IPS DF 6.9 (cell line): ENCODE measurements at regions not wholly inside any gene's neighbourhood (a gene's known extent, or its start where the extent isn't known, plus 50 kb on each side); places are given as distances from the start of the nearest gene placed in this dataset.
"Not testable (repeated sequence)": the region's sequence is repeated elsewhere in the genome, so short reads cannot be mapped to it uniquely, and the experiment has no call there.

Experiments
- DNase-seq: peaks from one replicate; pipeline ENCODE4 v3.0.0-alpha.2; 2013; ENCODE audit warnings: low read depth, low spot score
- H3K27ac ChIP-seq: one replicate; pipeline ENCODE4 v1.5.1; 2013; ENCODE audit warnings: low read length, control low read depth
- H3K27me3 ChIP-seq: 2 replicates; pipeline ENCODE4 v1.6.1; 2013; ENCODE audit warnings: mild to moderate bottlenecking, low read length; ENCODE audit not compliant: control insufficient read depth, insufficient read depth
- H3K36me3 ChIP-seq: 2 replicates; pipeline ENCODE4 v1.6.1; 2013; ENCODE audit warnings: low read length; ENCODE audit not compliant: control insufficient read depth, insufficient read depth
- H3K4me1 ChIP-seq: 2 replicates; pipeline ENCODE4 v1.6.1; 2013; ENCODE audit warnings: low read length; ENCODE audit not compliant: control insufficient read depth, insufficient read depth
- H3K4me3 ChIP-seq: 2 replicates; pipeline ENCODE4 v1.5.1; 2013; ENCODE audit warnings: mild to moderate bottlenecking, low read length
- H3K9me3 ChIP-seq: 2 replicates; pipeline ENCODE4 v1.6.1; 2013; ENCODE audit warnings: low read length, inconsistent platforms; ENCODE audit not compliant: control insufficient read depth, insufficient read depth
- WGBS: extraction: QIAGEN DNeasy Blood & Tissue Kit; methylation state at CpG from one replicate; pipeline ENCODE4 v1.1.7; 2013; ENCODE audit warnings: mixed read lengths, missing lambda C conversion rate; ENCODE audit not compliant: insufficient read length, insufficient coverage; 5-methylcytosine and 5-hydroxymethylcytosine counted together

DNA sequence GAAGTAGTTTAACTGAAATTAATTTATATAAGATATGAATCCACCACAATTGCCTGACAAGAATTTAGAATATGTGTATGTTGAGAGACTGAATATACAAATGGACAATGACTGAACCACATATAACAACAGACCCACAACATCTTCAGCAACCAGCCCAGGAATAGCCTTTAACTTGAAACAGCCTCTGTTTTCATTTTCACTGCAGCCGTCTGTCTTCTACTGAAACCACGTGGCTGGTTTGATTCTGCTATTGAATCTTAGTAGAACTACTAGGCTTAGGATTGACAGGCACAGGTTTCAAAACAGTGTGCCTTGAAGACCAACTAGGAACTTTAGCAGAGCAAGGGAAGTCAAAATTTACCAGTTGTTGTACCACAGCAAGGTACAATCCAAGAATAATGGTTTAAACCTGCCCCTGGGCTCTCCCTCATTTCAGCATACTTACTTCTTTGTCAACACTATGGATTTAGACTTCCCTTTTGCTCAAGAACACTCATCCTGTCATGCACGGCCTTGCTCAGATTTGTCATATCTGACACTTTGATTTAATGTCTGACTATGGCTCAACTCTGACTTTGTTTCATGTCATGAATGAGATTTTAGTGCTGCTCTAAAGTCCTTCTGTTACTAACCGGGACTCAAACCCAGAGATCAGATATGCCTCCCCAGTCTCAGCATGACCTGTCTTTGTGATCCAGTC is 355.0 kb downstream of the KIF2B start:
- H3K4me3 ChIP-seq = no peak overlapping the region
- no peaks in the 10 kb centered on the region for H3K4me1 ChIP-seq
- no peaks in the 10 kb centered on the region for H3K36me3 ChIP-seq
- H3K9me3 ChIP-seq = no peaks in the 10 kb centered on the region
- H3K27ac ChIP-seq = no peak overlapping the region
- no peaks in the 10 kb centered on the region for H3K27me3 ChIP-seq
- DNase-seq = no peak
- no CpG with 5 or more reads among the region's 4 CpGs for WGBS

DNA sequence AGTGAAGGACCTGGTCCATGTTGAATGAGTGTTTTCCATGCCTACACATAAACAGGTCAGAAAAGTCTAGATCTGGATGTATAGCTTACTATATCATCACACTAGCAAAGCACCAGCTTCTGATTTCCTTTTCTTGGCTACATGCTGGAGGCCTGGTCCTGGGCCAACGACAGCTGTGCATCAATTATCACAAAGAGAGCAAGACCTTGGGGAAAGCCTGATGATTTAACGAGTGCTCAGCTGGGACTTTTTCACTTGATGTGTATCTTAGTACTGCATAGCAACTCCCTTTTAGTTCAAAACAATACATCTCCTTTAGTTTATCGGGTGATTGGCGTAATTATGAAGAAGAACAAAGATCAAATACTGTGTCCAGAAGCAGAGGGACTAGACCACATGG is 358.2 kb downstream of the KIF2B start:
- H3K4me1 ChIP-seq = no peaks in the 10 kb centered on the region
- H3K27me3 ChIP-seq = no peaks in the 10 kb centered on the region
- WGBS = no CpG with 5 or more reads among the region's 4 CpGs
- H3K27ac ChIP-seq = no peak overlapping the region
- H3K4me3 ChIP-seq = no peak overlapping the region
- DNase-seq = no peak
- no peaks in the 10 kb centered on the region for H3K36me3 ChIP-seq
- H3K9me3 ChIP-seq = no peaks in the 10 kb centered on the region

DNA sequence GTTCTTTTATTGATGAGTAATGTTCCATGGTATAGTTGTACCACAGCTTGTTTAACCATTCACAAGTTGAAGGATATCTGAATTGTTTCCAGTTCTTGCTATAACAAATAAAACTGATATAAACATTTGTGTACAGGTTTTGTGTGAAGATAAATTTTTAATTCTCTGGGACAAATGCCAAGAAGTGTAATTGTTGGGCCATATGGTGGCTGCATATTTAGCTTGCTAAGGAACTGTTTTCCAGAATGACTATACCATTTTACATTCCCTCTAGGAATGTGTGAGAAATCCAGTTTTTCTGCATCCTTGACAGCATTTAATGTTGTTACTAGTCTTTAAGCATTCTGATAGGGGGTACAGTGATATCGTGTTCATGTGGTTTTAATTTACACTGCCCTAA is 368.5 kb downstream of the KIF2B start:
- no CpG with 5 or more reads among the region's 1 CpG for WGBS
- H3K27me3 ChIP-seq = no peaks in the 10 kb centered on the region
- no peak for DNase-seq
- no peak overlapping the region for H3K4me3 ChIP-seq
- H3K4me1 ChIP-seq = no peaks in the 10 kb centered on the region
- H3K27ac ChIP-seq = no peak overlapping the region
- no peaks in the 10 kb centered on the region for H3K9me3 ChIP-seq
- no peaks in the 10 kb centered on the region for H3K36me3 ChIP-seq

DNA sequence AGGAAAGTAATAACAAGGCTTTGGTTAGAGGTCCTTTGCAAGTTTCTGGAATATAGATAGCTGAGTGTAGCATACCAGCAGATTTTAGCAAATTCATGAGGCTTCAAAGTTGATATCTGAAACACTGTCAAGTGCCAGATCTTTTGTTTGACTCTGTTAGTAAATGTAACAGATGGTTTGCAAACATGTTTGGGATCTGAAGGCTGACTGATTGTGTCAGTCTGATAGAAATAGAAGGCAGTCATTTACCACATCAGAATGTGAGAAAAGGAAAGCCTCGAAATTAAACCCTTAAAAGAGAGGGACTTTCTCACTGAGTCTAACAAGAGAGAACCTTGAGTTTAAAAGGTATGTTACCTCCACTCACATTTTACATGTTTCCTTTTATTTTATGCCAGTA is 371.5 kb downstream of the KIF2B start:
- no peaks in the 10 kb centered on the region for H3K36me3 ChIP-seq
- no peaks in the 10 kb centered on the region for H3K4me1 ChIP-seq
- no peaks in the 10 kb centered on the region for H3K9me3 ChIP-seq
- H3K27ac ChIP-seq = no peak overlapping the region
- H3K4me3 ChIP-seq = no peak overlapping the region
- WGBS = no CpG with 5 or more reads among the region's 1 CpG
- no peak for DNase-seq
- no peaks in the 10 kb centered on the region for H3K27me3 ChIP-seq

DNA sequence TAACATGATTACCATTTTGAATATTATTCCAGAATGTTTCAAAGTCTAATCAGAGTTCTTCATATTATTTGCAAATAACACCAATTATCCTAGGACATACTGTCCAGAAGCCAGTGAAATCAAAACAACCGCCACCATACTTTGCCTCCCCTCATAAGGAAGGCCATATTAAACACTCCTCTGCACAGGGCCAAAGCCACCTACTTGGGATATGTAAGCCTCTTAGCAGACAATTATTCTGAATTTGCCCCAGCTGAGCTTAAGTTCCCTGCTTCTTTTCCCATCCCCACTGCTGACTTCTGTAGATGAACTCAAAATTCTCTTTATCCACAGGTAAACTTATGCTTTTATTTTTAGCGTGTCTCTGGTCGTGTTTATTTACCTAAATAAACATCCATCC is 374.0 kb downstream of the KIF2B start:
- H3K9me3 ChIP-seq = no peaks in the 10 kb centered on the region
- H3K27me3 ChIP-seq = no peaks in the 10 kb centered on the region
- H3K4me1 ChIP-seq = no peaks in the 10 kb centered on the region
- H3K4me3 ChIP-seq = no peak overlapping the region
- WGBS = 100% methylated on average over 2 of the region's 3 CpGs
- H3K27ac ChIP-seq = no peak overlapping the region
- no peaks in the 10 kb centered on the region for H3K36me3 ChIP-seq
- no peak for DNase-seq

- H3K27ac ChIP-seq, H3K27me3 ChIP-seq, DNase-seq, H3K4me1 ChIP-seq, H3K36me3 ChIP-seq, H3K4me3 ChIP-seq, H3K9me3 ChIP-seq: not testable (repeated sequence)
- no CpG with 5 or more reads among the region's 2 CpGs for WGBS
Measured at GRCh38 chr17:54201380-54201779, 378.7 kb downstream of the KIF2B start.

- Histone ChIP-seq H3K4me1 (no peaks in the 10 kb centered on the region), H3K36me3 (no peaks in the 10 kb centered on the region), H3K27me3 (no peaks in the 10 kb centered on the region), H3K4me3 (no peak overlapping the region), H3K27ac (no peak overlapping the region), H3K9me3 (no peaks in the 10 kb centered on the region)
- DNase-seq = no peak
- no CpG with 5 or more reads among the region's 1 CpG for WGBS
Measured at GRCh38 chr17:54220829-54221228, 398.1 kb downstream of the KIF2B start.

- WGBS = no CpG with 5 or more reads among the region's 2 CpGs
- Histone ChIP-seq H3K36me3 (no peaks in the 10 kb centered on the region), H3K4me3 (no peak overlapping the region), H3K27ac (no peak overlapping the region), H3K9me3 (no peaks in the 10 kb centered on the region), H3K27me3 (no peaks in the 10 kb centered on the region), H3K4me1 (no peaks in the 10 kb centered on the region)
- DNase-seq = no peak
Measured at GRCh38 chr17:54221499-54221898, 398.8 kb downstream of the KIF2B start.

DNA sequence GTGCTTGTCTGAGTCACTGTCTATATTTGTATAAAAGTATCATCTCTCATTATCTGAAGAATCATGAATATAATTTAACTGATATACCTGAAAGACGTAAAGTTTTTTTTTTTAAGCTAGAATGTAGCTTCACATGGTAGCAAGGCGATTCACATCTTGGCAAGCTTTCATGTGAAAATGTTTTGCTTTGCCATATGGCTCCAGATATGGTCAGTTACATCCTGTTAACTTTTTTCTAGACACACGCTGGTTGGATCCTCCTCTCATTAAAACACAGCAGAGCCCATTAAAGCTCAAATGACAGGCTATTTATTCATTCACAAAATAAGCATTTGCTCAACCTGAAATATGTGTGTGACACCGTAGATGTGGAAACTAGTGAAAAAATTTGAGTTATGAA is 412.8 kb downstream of the KIF2B start:
- WGBS = no CpG with 5 or more reads among the region's 4 CpGs
- no peaks in the 10 kb centered on the region for H3K9me3 ChIP-seq
- H3K4me3 ChIP-seq = no peak overlapping the region
- DNase-seq = no peak
- no peaks in the 10 kb centered on the region for H3K4me1 ChIP-seq
- H3K27ac ChIP-seq = no peak overlapping the region
- no peaks in the 10 kb centered on the region for H3K27me3 ChIP-seq
- H3K36me3 ChIP-seq = no peaks in the 10 kb centered on the region

- Histone ChIP-seq H3K9me3 (no peaks in the 10 kb centered on the region), H3K36me3 (no peaks in the 10 kb centered on the region)
- no CpG with 5 or more reads among the region's 5 CpGs for WGBS
Measured at GRCh38 chr17:54237911-54238515, 415.3 kb downstream of the KIF2B start.

GRCh38 chr17:54239291-54239690 is 416.6 kb downstream of the KIF2B start:
- Histone ChIP-seq H3K9me3 (no peaks in the 10 kb centered on the region), H3K27me3 (no peaks in the 10 kb centered on the region), H3K27ac (no peak overlapping the region), H3K4me1 (no peaks in the 10 kb centered on the region), H3K36me3 (no peaks in the 10 kb centered on the region), H3K4me3 (no peak overlapping the region)
- no peak for DNase-seq

More at GRCh38 chr17:54237911-54238515, 415.3 kb downstream of the KIF2B start:
- no peak overlapping the region for H3K27ac ChIP-seq
- no peaks in the 10 kb centered on the region for H3K27me3 ChIP-seq
- DNase-seq = no peak
- no peak overlapping the region for H3K4me3 ChIP-seq
- H3K4me1 ChIP-seq = no peaks in the 10 kb centered on the region
